ENCODE measurements at regions not wholly inside any gene's neighbourhood (a gene's known extent, or its start where the extent isn't known, plus 50 kb on each side); places are given as distances from the start of the nearest gene placed in this dataset.

- no peak for TF ChIP-seq RAD21 (IDR thresholded peaks at IDR 0.05; ENCODE audit: low read length)
- TF ChIP-seq ELK1 (IDR thresholded peaks at IDR 0.05; ENCODE audit: borderline replicate concordance, low read depth, low read length), result no peak
- TF ChIP-seq MAZ (IDR thresholded peaks at IDR 0.05; ENCODE audit: borderline replicate concordance, low read depth, low read length), result no peak
- TF ChIP-seq CTCF (conservative IDR thresholded peaks at IDR 0.05; ENCODE audit: low read depth, low read length), result no peak
- TF ChIP-seq POLR2A (IDR thresholded peaks at IDR 0.05; ENCODE audit: low read depth, low read length), result no peak
- TF ChIP-seq MXI1 (IDR thresholded peaks at IDR 0.05; ENCODE audit: borderline replicate concordance, low read depth, low read length), result no peak
- TF ChIP-seq CEBPB (IDR thresholded peaks at IDR 0.05; ENCODE audit: low read depth, low read length), result no peak
- TF ChIP-seq, protein P1, sequence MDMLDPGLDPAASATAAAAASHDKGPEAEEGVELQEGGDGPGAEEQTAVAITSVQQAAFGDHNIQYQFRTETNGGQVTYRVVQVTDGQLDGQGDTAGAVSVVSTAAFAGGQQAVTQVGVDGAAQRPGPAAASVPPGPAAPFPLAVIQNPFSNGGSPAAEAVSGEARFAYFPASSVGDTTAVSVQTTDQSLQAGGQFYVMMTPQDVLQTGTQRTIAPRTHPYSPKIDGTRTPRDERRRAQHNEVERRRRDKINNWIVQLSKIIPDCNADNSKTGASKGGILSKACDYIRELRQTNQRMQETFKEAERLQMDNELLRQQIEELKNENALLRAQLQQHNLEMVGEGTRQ (IDR thresholded peaks at IDR 0.05; ENCODE audit: low read depth, low read length), result no peak
- TF ChIP-seq NFE2L2 (IDR thresholded peaks at IDR 0.05; ENCODE audit: low read depth, low read length), result no peak
- TF ChIP-seq RFX5 (IDR thresholded peaks at IDR 0.05; ENCODE audit: low read depth, low read length), result no peak
- no peak for TF ChIP-seq SMC3 (IDR thresholded peaks at IDR 0.05; ENCODE audit: low read depth, low read length)
Observed at GRCh38 chr7:69439636-69440325, 158.5 kb upstream of the AUTS2 start.

Data from IMR-90 (cell line).